GDM1 (cell line): ENCODE measurements at regions not wholly inside any gene's neighbourhood (a gene's known extent, or its start where the extent isn't known, plus 50 kb on each side); places are given as distances from the start of the nearest gene placed in this dataset.

ENCODE experiments used
- DNase-seq: peaks from one replicate; lab custom pipeline; 2025; lab: John Stamatoyannopoulos, UW

DNA sequence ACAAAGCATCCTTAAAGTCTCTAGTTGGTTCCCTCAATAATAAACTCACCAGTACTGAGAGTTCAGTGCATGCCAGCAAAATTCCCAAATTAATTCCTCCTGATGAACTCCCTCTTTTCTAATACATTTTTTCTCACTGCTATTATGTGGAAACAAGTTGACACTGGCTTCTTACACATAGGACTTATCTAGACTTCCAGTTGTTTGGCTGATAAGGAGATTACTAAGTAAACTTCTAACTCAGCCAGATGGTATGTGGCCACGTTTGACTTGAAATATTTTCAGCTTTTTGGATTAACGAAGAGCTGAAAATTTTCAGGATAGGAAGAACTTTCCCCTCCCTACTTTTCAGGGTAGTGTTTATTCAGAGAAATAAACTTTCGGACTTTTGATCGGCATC lies 1154.2 kb upstream of the TENM4 start:
- DNase-seq = no peak

DNA sequence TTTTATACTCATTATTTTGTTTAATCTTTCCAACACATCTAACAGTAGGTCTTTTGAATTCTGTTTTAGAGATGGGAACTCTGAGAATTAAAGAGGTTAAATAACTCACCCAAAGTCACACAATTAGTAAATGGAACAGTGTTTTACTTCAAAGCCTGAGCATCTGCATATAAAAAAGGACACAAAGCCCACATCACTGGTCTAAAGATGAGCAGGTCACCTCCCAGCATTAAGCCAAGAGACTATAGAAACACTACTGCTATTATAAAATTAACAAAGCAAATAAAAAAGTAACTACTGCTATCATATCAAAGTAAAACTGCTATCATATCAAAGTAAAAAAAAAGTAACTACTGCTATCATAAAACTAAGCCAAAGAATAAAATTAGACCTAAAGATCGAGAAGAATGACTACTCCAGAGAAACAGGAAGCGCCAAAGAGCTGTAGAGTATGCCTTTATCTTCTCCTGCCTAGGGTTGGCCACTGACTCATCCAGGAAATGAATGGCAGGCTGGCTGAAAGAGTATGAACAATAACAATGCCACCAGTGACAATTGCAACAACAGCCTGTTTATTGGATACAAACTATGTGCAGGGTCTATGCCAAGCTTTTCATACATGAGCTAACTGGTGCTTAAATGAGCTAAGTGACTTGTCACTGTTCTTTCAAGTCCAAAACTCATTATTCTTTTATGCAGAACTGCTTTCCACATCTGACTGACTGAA lies 1153.0 kb upstream of the TENM4 start:
- no peak for DNase-seq

DNA sequence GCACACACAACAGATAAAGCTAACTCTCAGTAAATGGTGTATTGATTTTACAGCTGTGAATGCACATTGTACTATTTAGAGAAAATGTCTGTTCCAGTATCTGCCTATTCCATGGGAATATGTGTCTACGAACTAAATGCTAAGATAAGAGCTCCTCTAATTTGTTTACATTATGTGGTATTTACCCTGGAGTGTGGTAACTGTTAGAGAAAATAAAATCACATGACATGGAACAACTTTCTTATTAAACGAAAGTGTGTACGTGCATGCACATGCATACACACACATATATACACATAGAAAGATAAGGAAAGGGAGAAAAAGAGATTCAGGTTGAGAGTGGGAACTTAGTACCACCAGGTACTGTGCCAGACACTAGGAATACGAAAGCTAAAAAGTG lies 1151.7 kb upstream of the TENM4 start:
- no peak for DNase-seq

DNA sequence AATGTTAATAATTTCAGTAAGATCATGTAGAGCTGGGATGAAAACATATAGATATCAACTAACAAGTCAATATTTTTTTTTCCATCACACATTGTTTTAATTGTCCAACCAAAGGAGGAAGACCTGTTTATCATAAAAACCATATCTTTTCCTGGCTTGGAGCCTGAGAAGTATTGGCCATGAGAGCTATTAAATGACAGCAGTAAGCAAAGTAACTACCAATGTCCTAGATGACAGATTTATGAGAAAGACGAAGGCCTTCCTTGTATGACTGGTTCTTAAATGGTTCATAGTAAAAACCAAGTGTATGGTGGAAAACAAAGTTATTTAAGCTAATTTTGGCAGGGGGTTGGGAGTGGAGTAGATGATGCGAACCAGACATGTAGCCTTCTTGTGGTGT lies 1147.1 kb upstream of the TENM4 start:
- DNase-seq = no peak

DNA sequence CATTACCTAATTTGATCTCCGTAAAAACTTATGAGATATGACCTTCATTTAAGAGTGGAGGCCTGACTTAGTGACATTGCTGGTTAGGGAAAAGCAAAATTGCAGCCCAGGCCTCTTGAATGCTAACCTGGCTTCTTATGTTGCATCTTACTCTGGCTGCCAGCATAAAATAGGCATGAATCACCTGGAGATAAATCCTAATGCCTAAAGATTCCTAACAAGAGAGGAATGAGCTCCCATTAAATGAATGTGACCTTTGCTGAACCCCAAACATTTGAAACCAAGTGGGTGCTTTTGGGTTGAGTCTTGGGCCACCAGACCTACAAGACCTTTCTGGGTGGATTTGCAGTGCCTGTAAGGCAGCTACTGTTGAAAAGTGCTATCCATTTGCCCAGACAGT lies 1145.6 kb upstream of the TENM4 start:
- no peak for DNase-seq

DNA sequence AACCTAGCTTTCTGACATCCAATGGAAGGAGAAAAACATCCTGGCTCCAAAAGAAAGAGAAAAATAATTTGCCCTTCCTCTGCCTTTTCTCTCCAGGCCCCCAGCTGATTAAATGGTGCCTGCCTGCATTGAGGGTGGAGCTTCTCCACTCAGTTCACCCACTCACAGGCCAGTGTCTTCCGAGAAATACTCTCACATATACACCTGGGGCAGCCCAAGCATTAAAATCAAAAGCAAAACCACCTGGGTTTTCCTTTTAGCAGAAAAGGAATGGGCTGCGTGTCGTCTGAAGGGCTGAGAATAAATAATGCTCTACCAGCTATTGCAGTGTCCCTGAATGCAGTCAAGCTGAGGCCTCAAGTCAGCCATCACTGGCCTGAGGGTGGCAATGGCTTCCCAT lies 1143.8 kb upstream of the TENM4 start:
- no peak for DNase-seq

DNA sequence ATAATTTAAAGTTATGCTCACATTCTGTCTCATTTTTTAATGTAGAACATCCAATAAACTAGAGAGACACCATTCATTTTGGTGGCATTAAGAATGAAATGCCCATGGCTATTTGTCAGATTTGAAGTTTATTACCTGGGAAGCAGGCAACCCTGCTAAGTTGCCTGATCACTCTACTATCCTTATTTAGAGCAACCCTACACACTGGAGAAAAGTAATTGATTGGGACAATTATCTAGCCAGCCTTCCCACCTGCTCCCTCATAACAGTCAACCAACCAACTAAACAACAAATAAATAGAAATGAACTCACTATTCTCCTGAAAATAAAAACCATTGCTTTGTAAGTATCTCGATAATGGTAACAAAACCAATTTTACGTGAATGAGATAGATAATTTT lies 1129.0 kb upstream of the TENM4 start:
- no peak for DNase-seq

DNA sequence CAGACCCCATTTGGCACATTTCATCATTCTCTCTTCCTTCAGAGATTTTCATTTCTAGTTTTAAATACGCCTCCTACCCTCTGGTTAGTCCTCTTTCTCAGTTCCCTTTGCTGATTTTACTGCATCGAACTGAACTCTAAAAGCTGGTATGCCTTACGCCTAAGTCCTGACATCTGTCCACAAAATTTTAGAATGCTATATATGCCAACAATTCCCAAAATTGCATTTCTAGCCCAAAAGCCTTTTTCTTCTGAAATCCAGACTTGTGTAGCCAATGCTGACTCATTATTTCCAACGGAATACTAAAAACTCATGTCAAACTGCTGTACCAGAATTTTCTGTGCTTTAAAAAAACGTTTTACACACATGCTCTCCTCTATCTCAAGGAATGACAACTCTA lies 1124.4 kb upstream of the TENM4 start:
- DNase-seq = no peak

DNA sequence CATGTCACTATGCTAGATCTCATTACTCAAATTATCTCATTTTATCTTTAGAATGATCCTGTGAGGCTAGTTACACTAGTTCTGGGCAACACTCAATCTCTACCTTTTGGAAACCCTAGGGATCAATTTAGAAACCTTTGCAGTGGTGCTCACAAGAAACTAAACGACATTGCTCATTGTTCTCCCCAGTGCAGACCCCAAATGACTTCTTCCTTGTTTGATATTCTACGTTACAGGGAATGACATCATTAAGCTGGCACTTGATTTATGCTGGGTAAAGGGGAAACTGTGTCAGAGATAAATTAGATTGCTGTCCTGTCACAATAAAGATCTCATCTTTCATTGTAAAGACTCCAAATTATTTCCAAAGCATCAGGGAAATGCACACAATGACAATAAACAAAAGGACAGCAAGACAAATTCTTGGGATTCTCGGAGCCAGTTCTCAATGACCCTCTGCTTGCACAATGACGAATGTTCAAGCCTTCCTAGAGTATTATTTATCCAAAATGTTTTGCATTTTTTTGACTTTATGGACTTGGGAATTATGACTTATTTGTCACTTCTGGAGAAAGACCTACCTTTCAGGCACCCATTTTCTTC lies 1121.8 kb upstream of the TENM4 start:
- DNase-seq = no peak

DNA sequence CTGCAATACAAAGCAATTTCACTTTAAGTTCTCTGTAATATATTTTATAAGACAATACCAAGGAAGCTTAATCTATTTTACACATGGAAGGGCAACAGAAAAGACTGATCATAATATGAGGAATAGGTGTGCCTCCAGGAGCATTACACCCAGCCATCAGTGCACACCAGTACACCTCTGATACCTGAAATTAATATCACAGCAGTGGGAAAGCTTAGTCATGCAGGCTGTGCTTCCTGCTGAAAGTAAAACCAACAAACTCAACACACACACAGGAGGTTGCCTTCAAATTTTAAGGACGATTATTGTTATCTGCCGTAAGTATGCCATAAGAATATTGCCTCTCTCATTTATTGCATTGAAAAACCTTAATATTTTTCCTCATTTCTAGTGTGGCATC lies 1119.1 kb upstream of the TENM4 start:
- no peak for DNase-seq

DNA sequence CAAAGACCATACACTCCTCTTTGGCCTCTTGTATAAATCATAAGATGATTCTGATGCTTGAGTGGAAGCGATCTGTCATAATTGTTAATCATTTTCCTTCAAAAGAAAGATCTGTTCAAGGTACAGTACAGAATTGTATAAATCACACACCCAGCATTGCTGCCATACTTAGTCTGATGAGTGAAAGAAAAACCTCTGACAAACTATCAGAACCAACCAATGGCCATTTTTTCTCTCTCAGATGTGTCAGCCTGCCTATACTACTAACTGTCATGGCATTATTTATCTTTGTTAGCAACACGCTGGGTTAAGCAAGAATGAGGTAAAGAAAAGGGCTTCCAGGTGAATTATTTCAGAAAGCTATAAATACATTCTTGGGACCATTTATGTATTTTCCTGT lies 1112.7 kb upstream of the TENM4 start:
- no peak for DNase-seq

DNA sequence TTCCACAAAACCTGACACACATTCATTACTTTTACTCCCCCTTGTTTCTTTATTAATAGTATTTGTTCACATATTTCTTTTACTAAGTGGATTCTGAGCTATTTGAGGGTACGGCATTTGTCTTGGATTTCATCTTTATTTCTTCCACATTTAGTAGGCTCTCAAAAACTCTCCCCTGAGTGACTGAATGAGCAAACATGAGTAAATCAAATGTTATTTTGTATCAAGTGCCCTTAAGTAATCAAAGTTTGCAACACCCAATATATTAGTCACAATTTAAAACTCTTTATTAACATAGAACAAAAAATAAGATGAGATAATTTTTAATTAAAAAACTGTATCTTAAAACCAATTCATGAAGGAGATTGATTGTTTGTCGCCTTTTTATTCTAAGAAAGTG lies 1101.9 kb upstream of the TENM4 start:
- no peak for DNase-seq

DNA sequence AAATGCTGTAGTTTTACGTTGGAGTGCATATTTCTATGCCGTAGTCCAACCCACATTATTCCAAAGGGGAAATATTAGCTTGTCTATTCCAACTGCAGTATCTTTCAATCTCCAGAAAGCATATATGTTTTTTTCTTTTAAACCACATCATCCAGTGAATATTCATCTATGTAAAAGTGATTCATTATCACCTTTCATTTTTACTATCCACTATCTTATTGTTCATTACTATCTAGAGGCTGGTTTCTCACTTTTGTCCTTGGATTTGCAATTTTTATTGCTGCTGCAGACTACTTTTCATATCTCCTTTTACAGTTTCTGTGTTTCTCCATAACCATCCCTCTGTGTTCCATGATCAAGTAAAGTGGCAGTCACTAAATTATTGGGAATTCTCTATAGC lies 1097.2 kb upstream of the TENM4 start:
- DNase-seq = no peak

DNA sequence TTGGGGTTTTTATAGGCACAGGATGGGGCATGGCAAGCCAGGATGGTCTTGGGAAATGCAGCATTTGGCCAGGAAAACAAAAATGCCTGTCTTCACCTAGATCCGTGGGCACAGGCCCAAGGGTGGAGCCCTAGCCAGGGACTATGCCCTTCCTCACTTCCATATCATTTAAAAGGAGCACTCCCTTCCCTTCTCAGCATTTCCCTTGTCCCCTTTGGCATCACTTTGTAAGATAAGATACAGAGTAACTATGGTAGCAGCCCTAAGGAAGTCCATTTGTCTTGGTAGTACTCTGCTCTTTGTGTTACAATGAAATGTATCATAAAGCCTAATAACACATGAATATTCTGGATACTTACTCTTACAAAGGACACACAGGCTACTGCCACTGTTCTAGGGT lies 1092.6 kb upstream of the TENM4 start:
- DNase-seq = no peak

DNA sequence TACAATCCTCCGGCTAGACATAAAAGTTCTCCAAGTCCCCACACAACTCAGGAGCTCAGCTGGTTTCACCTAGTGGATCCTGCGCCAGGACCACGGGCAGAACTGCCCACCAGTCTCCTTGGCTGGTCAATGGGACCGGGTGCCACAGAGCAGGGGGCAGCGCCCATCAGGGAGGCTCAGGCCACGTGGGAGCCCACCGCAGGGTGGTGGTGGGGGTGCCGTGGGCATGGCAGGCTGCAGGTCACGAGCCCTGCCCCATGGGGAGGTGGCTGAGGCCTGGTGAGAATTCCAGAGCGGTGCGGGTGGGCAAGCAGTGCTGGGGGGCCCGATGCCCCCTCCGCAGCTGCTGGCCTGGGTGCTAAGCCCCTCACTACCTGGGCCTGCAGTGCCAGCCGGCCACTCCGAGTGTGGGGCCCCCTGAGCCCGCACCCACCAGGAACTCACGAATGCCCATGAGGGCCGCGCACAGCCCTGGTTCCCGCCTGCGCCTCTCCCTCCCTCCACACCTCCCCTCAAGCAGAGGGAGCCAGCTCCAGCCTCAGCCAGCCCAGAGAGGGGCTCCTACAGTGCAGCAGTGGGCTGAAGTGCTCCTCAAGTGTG lies 1091.9 kb upstream of the TENM4 start:
- no peak for DNase-seq

DNA sequence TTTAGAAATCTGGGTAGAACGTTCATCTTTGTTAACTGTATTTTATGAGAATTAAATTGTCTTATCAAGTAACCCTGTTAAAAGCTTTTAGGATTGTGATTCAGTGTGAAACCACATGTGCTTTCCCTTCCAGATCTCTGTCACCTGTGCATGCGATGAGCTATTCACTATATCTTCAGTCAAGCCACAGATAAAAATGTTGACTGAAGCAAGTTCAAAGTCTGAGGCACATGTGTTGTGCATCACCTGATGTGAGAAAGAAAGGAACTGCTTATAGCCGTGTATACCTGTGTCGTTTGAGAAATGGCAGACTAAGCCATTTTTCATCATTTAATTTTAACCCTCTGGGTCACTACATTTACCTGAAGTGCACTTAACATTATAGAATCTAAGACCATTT lies 1088.9 kb upstream of the TENM4 start:
- no peak for DNase-seq

DNA sequence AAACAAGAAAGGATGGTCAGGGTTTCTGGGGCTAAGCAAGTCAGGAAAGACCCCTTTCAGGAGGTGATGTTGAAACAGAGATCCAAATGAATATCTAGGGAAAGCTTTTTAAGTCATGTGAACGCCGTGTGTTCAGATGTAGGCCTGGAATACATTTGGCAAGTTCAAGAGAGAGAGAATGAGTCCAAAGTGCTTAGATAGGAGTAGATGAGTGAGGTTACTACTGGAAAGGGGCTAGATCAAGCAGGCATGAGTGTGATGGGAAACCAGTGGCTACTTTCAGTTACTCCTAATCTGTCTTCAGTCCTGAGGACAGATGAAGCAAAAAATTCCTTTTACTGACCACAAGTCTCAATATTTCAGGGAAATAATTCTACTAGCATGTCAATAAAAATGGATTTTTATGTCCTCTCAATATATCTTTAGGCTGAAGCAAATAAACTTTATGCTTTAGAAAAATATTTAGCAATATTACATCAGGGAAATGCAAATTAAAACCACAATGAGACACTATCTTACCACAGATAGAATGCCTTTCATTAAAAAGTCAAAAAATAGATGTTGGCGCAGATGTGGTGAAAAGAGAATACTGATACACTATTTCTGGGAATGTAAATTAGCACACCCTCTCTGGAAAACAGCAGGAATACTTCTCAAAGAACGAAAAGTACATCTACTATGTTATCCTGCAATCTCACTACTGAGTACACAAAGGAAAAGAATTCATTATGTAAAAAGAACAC lies 1085.0 kb upstream of the TENM4 start:
- DNase-seq = no peak

DNA sequence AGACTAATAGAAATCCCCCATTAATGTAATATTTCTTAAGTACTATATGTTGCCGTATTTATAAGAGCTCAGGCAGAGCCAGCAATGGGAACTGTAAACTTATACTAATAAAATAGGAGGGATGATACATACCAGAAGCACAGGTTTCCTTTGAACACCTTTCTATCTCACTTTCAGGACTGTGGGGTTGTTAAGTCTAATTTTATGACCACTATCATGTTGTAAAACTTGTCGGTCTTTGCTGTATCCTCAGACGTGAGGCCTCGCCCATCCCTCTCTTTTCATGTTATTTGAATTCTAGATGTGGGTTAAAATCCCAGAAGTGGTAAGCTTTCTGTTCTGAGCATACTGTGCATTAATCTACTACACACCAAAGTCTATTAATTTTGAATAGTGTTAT lies 1083.5 kb upstream of the TENM4 start:
- DNase-seq = no peak

DNA sequence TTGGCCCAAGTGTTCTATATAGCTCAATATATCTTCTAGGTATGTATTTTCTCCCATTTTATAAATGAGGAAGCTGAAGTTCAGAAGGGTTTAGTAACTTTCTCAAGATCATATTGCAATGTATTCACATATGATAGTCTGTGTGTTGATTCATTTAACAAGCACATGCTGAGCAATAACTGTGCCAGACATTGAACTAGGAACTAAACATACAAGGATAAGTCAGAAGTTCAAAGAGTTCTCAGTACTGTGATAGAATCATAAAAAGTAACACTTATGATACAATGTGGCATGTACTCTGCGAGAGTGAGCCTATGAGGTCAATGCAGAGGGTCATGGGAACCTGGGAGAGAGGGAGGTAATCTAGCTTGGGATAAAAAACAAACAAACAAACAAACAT lies 1082.2 kb upstream of the TENM4 start:
- DNase-seq = no peak

DNA sequence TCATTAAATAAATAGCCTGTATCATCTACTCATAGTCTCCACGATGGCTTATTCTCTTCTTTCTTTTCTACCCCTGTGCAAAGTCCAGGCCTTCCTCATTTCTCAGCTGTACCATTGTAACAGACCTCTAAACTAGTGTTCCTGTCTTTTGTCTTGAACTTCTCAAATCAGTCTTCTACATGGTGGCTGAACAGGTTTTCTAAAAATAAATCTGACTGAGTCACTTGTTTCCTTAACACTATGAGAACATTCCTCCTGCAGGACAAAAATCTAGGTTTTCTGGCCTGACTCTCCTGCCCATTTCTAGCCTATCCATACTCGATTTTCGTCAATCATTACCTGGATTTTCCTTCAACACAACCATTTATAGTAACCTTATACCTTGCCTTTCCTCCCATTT lies 1080.8 kb upstream of the TENM4 start:
- DNase-seq = no peak

DNA sequence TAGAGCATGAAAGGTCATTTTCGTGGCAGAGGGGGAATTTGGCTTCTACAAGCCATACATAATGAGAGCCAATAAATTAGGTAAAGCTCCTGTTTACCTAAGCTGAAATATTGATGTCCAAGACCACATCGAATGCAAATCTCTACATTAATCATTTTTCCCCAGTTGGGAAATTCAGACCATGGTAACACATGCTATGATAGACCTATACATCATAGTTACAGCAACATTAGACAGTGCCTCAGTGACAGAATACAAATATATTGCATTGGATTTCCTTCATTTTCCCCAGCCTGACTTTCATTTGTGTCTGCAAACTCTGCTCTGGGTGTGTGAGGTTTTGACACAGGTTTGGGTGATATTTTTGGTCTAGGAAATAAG lies 1079.7 kb upstream of the TENM4 start:
- no peak for DNase-seq

DNA sequence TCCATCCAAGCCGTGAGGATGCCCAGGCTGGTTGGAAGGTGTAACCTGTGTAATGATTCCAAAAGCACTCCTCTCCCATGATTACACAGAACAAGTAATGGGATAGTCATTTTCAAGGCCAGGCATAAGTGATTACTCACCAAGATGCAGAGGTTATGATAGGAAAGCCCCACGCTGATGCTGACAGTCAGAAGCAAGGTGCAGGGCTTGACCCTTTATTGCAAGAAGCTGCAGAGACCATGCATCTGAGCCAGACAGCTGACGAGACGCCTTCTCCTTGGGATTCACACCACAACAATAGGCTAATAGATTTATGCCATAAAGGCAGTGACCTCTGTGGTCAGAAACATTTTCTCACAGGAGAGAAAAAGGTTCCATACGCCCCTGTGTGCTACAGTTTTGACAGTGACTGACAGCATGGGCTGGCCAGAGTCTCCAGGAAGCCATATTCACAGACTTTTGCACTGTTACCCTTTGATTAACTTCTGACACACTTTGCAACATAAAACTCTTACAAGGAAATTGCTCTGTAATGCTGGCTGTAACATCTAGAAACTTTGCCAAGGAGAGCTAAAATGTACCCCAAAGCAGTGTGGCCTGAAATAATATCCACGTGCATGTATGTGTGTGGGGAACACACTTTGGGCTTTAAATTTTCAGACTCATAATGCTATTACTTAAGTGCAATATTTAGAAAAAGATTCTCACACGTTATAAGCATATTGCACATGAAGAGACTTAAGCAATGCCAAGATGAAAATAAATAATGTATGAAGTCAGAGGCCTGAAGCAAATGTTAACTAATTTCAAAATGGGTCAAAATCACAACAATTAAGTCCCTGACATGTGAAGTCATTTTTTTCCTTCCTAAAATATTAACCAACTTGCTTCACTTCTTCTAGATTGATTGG lies 1079.0 kb upstream of the TENM4 start:
- DNase-seq = no peak
